Liver (tissue), 8 donors: ENCODE measurements at regions not wholly inside any gene's neighbourhood (a gene's known extent, or its start where the extent isn't known, plus 50 kb on each side); places are given as distances from the start of the nearest gene placed in this dataset.

Experiments
- DNase-seq: peaks from one replicate; pipeline ENCODE4 v3.0.0-alpha.2; 2017; ENCODE audit warnings: low spot score
- H3K27ac ChIP-seq, 2 donors: one replicate each; pipeline ENCODE4 v1.7.0; 2013; ENCODE audit warnings: inconsistent platforms in 2 of 2, low read length in 2 of 2, control low read depth in 1 of 2, low read depth in 1 of 2, mild to moderate bottlenecking in 1 of 2
- H3K27me3 ChIP-seq, 4 donors: one replicate each; pipeline versions ENCODE4 v1.6.1 to v1.7.0; 2013; ENCODE audit warnings: low read length in 3 of 4, inconsistent platforms in 1 of 4, mild to moderate bottlenecking in 1 of 4, moderate library complexity in 1 of 4; ENCODE audit not compliant: control insufficient read depth in 4 of 4, insufficient read depth in 4 of 4
- H3K36me3 ChIP-seq, 4 donors: one replicate each; pipeline versions ENCODE4 v1.6.1 to v1.7.0; 2013; ENCODE audit warnings: low read length in 3 of 4, mild to moderate bottlenecking in 3 of 4, low read depth in 1 of 4, moderate library complexity in 1 of 4; ENCODE audit not compliant: control insufficient read depth in 4 of 4, insufficient read depth in 3 of 4
- H3K4me1 ChIP-seq, 4 donors: one replicate each; pipeline versions ENCODE4 v1.6.1 to v1.7.0; 2013; ENCODE audit warnings: low read length in 3 of 4, mild to moderate bottlenecking in 3 of 4, moderate library complexity in 1 of 4; ENCODE audit not compliant: control insufficient read depth in 4 of 4, insufficient read depth in 4 of 4
- H3K4me3 ChIP-seq, 3 donors: one replicate each; pipeline versions ENCODE4 v1.6.1 to v1.7.0; 2013; ENCODE audit warnings: low read length in 3 of 3, control low read depth in 1 of 3, low read depth in 1 of 3, mild to moderate bottlenecking in 1 of 3
- H3K9ac ChIP-seq, 2 donors: one replicate each; pipeline ENCODE4 v1.7.0; 2013; ENCODE audit warnings: low read length in 2 of 2, mild to moderate bottlenecking in 2 of 2, moderate library complexity in 2 of 2, control low read depth in 1 of 2, low read depth in 1 of 2
- H3K9me3 ChIP-seq, 4 donors: one replicate each; pipeline versions ENCODE4 v1.6.1 to v1.7.0; 2013; ENCODE audit warnings: low read length in 3 of 4; ENCODE audit not compliant: control insufficient read depth in 4 of 4
- ATF3 ChIP-seq: IDR thresholded peaks from 2 replicates; pipeline ENCODE4 v1.6.1; 2016; ENCODE audit warnings: antibody characterized with exemption
- CTCF ChIP-seq: fragments of 150-350 bp; IDR thresholded peaks from 2 replicates; pipeline ENCODE4 v1.5.1; 2017; ENCODE audit warnings: improper control_type of control experiment, low read depth, low read length; ENCODE audit not compliant: missing input control
- EGR1 ChIP-seq, 2 donors: IDR thresholded peaks; 2 replicates each; pipeline ENCODE4 v1.6.1; 2016 to 2018; ENCODE audit warnings: antibody characterized with exemption in 2 of 2, low read depth in 2 of 2
- FOXA1 ChIP-seq: IDR thresholded peaks from 2 replicates; pipeline ENCODE4 v1.6.1; 2016; ENCODE audit warnings: antibody characterized with exemption
- FOXA2 ChIP-seq: IDR thresholded peaks from 2 replicates; pipeline ENCODE4 v1.6.1; 2016; ENCODE audit warnings: antibody characterized with exemption
- GABPA ChIP-seq, 2 donors: IDR thresholded peaks in 1 of 2; conservative IDR thresholded peaks in 1 of 2; 2 replicates each; pipeline ENCODE4 v1.6.1; 2016; ENCODE audit warnings: antibody characterized with exemption in 2 of 2, mild to moderate bottlenecking in 1 of 2, moderate library complexity in 1 of 2
- HNF4A ChIP-seq, 2 donors: conservative IDR thresholded peaks; 2 replicates each; pipeline ENCODE4 v1.6.1; 2016; ENCODE audit warnings: antibody characterized with exemption in 2 of 2, mild to moderate bottlenecking in 2 of 2
- HNF4G ChIP-seq: IDR thresholded peaks from 2 replicates; pipeline ENCODE4 v1.6.1; 2016; ENCODE audit warnings: antibody characterized with exemption
- JUND ChIP-seq, 2 donors: IDR thresholded peaks; 2 replicates each; pipeline ENCODE4 v1.6.1; 2016; ENCODE audit warnings: antibody characterized with exemption in 2 of 2
- NR2F2 ChIP-seq: IDR thresholded peaks from 2 replicates; pipeline ENCODE4 v1.6.1; 2016; ENCODE audit warnings: antibody characterized with exemption
- RAD21 ChIP-seq, 2 donors: IDR thresholded peaks; 2 replicates each; pipeline ENCODE4 v1.6.1; 2016; ENCODE audit warnings: antibody characterized with exemption in 2 of 2, mild to moderate bottlenecking in 2 of 2
- REST ChIP-seq: IDR thresholded peaks from 2 replicates; pipeline ENCODE4 v1.6.1; 2016; ENCODE audit warnings: antibody characterized with exemption, mild to moderate bottlenecking
- RXRA ChIP-seq, 2 donors: IDR thresholded peaks; 2 replicates each; pipeline ENCODE4 v1.6.1; 2017 to 2018; ENCODE audit warnings: antibody characterized with exemption in 2 of 2, mild to moderate bottlenecking in 1 of 2
- SP1 ChIP-seq: IDR thresholded peaks from 2 replicates; pipeline ENCODE4 v1.6.1; 2018; ENCODE audit warnings: antibody characterized with exemption, mild to moderate bottlenecking
- TAF1 ChIP-seq: conservative IDR thresholded peaks from 2 replicates; pipeline ENCODE4 v1.6.1; 2016; ENCODE audit warnings: antibody characterized with exemption, mild to moderate bottlenecking
- YY1 ChIP-seq: IDR thresholded peaks from 2 replicates; pipeline ENCODE4 v1.6.1; 2016; ENCODE audit warnings: antibody characterized with exemption, mild to moderate bottlenecking
- ZBTB33 ChIP-seq: IDR thresholded peaks from 2 replicates; pipeline ENCODE4 v1.6.1; 2016; ENCODE audit warnings: antibody characterized with exemption
- WGBS: extraction: QIAGEN DNeasy Blood & Tissue Kit; methylation state at CpG from one replicate; pipeline ENCODE4 v1.1.7; 2013; 5-methylcytosine and 5-hydroxymethylcytosine counted together
- TF ChIP-seq, protein P1 (sequence below): IDR thresholded peaks from 2 replicates; pipeline ENCODE4 v1.6.1; 2016; ENCODE audit warnings: antibody characterized with exemption
- donor health status: healthy.
- donor health status: healthy.
- donor health status: healthy.
- donor health status: healthy.
- donor health status: healthy.

GRCh38 chr2:13597176-13597575 is 880.4 kb downstream of the TRIB2 start:
- DNase-seq: no peak
- Histone ChIP-seq H3K9me3 (no peaks in the 10 kb centered on the region), H3K4me1 (no peaks in the 10 kb centered on the region), H3K9ac (no peak overlapping the region), H3K36me3 (no peaks in the 10 kb centered on the region), H3K4me3 (no peak overlapping the region), H3K27ac (no peak overlapping the region), H3K27me3 (no peaks in the 10 kb centered on the region)
- 65% methylated on average over 2 of the region's 2 CpGs for WGBS
- TF ChIP-seq HNF4A (conservative IDR thresholded peaks at IDR 0.05): no peak
- TF ChIP-seq SP1: no peak
- TF ChIP-seq, protein P1, sequence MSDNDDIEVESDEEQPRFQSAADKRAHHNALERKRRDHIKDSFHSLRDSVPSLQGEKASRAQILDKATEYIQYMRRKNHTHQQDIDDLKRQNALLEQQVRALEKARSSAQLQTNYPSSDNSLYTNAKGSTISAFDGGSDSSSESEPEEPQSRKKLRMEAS: no peak
- no peak for TF ChIP-seq YY1

DNA sequence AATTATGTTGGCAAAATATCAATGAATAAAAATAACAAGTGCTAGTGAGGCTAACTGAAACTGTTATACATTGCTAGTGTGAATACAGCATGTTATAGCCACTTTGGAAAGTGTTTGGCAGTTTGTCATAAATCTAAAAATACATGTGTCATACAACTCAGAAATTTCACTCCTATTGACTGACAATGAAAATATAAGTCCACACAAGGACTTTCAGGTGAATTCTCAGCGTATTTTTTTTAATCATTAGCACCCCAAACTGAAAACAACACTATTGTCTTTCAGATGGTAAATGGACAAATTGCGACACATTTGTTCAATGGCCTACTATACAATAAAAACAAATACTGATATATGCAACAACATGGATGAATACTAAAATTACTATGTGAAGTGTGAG is 884.8 kb downstream of the TRIB2 start:
- no peaks in the 10 kb centered on the region for H3K27me3 ChIP-seq
- no peak overlapping the region for H3K4me3 ChIP-seq
- no peaks in the 10 kb centered on the region for H3K4me1 ChIP-seq
- 62% methylated on average over 2 of the region's 2 CpGs for WGBS
- H3K9me3 ChIP-seq: no peaks in the 10 kb centered on the region
- no peak for TF ChIP-seq EGR1 (IDR thresholded peaks at IDR 0.05; ENCODE audit: low read depth in 2 of 2)
- TF ChIP-seq NR2F2: no peak
- no peak for TF ChIP-seq CTCF
- TF ChIP-seq REST: no peak
- TF ChIP-seq RXRA (IDR thresholded peaks at IDR 0.05): no peak
- TF ChIP-seq ATF3: no peak
- TF ChIP-seq FOXA2: no peak
- TF ChIP-seq GABPA (IDR thresholded peaks at IDR 0.05 in 1 of 2, conservative IDR thresholded peaks at IDR 0.05 in 1 of 2): no peak
- TF ChIP-seq FOXA1: no peak
- no peak for TF ChIP-seq RAD21 (IDR thresholded peaks at IDR 0.05)
- no peak for TF ChIP-seq JUND (IDR thresholded peaks at IDR 0.05)
- no peak for TF ChIP-seq TAF1
- TF ChIP-seq HNF4G: no peak
- TF ChIP-seq ZBTB33: no peak
- TF ChIP-seq, protein P1: no peak
- H3K9ac ChIP-seq: no peak overlapping the region
- no peak overlapping the region for H3K27ac ChIP-seq
- no peaks in the 10 kb centered on the region for H3K36me3 ChIP-seq
- DNase-seq: no peak
